SKM-1 treated with dmso at 0.1 percent for 144 hours (cell line): ENCODE measurements at regions not wholly inside any gene's neighbourhood (a gene's known extent, or its start where the extent isn't known, plus 50 kb on each side); places are given as distances from the start of the nearest gene placed in this dataset.

Source experiments
- DNase-seq: peaks from one replicate; lab custom pipeline; 2025; ENCODE audit not compliant: unreplicated experiment; lab: John Stamatoyannopoulos, UW

DNA sequence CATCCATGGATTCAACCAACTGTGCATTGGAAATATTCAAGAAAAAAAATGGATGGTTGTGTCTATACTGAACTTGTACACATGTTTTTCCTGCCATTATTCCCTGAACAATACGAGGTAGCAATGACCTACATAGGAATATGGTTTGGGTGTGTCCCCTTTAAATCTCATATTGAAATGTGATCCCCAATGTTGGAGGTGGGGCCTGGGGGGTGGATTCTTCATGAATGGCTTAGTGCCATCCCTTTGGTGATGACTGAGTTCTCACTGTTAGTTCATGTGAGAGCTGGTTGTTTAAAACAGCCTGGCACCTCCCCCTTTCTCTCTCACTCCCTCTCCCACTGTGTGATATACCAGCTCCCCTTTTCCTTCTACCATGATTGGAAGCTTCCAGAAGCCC lies 139.8 kb upstream of the BACH2 start:
- DNase-seq, result no peak

DNA sequence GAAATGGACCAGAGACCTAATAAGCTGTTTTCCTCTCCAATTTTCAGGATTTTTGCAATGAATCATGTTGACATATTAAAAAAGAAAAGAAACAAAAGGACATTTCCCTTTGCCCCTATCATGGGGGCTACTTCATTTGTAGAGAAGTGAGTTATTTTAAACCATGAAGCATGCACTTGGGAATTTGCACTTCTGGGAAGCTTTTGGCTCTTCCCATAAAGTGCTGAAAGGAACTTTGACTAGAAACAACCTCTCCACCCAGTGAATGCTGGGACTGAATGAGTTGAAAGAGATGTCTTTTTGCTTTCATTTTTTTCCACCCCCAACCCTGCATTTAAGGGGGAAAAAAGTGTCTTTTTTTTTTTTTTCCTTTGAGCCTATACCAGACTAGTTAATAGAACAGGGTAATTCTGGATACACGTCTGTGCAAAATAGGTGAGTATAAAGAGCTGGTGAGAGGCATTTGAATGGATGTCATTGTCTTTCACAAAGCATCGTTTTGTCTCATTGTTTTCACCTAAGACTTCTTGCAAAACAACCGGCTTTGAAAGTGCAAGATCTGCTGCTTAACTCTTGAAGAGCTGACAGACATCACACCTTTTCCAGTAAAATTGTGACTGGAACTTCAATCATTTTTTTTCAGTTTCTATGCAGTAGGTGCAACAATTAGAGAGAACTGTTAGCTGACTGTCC lies 138.7 kb upstream of the BACH2 start:
- no peak for DNase-seq

DNA sequence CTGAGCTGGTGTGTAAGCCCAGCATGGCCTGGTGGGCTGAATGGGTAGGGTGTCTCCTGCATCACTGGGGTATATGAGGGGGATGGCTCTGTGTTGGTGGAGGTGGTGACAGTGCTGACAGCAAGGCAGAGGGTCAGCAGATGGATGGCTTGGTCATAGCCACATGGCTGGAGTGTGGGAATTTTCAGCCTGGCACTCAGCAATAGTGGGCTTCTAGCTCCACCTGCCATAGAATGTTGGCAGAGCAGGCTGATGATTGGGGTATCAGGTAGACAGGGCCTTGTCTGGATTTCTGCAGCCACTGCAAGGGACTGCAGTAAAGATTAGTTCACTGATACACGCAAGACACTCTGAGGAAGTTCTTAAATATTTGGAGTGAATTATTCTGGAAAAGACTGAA lies 137.5 kb upstream of the BACH2 start:
- DNase-seq, result no peak

DNA sequence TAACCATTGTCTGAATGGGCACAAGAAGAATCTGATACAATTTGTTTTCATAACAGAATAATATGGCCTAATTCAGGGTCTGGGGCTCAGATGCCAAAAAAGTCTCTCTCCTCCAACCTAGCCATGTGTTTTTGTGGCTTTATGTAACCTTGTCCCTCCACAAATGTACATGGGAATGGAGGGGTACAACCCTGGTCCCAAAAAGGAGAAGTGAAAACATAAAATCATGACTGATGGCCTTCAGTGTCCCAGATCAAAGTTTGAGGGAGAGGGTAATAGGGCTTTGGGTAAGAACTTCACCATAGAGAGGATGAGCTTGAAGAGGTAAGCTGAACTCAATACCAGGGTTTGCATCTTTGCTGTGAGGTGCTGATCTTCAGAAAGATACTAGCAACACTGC lies 136.3 kb upstream of the BACH2 start:
- no peak for DNase-seq

DNA sequence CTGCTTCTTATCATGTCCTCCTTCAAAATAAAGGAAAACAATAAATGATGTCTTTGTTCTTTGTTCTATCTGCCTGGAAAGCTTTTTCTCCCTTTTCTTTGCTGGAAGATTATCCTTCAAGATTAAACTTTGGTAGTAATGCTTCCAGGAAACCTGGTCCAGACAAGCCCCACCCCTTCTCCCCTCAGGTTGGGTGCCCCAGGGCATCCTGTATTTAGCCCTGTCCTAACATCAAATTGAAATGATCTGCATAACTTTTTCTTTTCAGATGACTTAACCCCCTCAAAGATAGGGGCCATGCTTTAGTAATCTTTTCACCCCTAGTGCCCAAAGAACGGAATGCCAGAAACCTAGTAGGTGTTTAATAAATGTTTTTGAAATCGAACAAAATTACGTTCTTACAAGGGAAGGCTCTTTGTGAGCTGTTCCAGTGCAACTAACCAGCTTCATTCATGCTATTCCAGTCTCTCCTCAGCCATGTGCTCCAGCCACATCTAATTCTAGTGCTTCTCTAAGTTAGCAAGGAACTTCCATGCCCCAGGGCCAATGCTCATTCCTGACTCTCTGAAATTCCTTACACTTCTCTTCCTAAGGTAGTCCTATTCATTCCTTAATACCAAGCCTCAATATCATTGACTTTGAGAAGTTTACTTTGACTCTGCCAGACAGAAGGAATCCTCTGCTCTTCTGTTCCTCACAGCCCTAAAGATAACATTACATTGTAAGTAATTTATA lies 135.6 kb upstream of the BACH2 start:
- no peak for DNase-seq

DNA sequence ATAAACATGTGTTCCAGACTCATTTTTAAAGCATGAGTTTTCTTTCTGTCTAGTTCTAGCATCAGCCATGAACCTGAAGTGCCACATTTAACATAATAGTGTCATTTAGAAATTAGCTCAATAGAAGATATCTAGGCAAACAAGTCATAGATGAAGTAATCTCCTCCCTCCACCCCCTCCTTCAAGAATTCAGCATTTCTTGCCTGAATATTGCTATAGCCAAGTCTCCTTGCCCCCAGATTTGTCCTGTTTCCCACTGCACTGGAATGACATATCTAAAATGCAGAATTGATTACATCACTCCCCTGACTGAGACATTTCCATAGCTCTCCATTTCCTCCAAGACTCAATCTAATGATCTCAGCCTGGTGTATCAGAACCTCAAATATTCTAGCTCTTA lies 134.9 kb upstream of the BACH2 start:
- no peak for DNase-seq

DNA sequence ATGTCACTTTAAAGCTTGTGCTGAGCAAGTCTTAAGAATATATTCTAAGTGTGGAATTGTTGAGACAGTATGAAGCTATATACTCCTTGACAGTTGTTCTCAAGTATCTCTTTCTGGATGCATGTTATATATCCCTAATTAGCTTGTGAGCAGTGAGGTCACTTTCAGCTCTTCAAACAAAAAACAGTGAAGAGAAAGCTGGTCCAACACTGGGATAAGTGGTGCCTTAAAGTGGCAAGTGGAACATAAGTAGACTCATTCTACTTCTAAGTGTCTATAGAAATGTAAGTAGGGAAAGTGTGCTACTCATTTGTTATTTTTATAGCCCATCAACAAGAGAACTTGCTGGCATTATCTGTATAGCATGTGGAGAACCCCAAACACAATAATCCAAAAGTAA lies 133.1 kb upstream of the BACH2 start:
- DNase-seq, result no peak

DNA sequence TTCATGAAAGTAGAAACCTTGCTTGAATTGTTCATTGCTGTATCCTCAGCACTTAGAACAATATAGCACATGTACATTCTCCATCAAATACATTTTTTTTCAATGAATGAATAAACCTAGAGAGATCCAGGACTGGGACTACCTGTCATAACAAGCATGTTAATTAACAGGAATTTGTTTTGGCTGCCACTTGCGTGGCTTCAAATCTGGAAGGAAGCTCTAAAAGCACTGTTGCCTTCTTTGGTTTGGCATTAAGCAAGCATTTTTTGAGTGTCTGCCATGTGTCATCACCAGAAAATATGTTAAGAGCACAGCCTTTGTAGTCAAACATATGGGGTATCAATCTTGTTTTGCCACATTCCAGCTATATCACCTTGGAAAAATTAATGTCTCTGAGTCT lies 131.9 kb upstream of the BACH2 start:
- DNase-seq, result no peak

DNA sequence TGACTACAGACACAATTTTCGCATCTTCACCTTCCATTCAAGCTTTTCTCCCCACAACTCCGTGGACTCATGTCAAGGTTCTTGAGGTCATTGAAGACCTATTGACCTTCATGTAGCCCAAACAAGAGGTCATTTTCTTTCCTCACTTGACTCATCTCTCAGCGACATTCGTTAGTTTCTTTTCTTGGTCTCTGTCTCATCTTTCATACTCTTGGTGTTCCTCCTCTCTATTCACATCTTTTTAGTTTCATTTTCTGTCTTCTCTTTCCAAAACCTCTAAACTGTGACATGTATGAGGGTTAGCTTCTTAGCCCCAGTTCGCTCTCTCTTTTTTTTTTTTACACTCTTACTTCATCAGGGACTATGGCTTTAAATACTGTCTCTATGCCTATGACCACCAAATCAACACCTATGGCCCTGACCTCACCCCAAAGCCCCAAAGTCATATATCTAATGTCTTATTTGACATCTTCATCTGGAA lies 128.6 kb upstream of the BACH2 start:
- no peak for DNase-seq

DNA sequence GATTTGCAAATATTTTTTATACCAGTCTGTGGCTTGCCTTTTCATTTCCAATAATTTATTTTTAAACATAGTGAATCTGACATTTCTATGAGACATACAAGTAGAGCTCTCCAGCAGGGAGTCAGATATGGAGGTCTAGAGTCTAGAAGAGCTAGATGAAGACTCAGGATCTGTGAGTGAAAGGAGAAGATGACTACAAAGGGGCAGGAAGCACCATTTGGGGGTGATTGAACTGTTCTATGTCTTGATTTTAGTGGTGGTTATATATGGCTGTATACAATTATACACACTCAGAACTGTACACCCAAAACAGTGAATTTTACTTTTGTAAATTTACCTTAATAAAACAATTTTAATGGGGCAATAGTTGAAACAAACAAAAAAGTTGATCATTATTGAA lies 127.9 kb upstream of the BACH2 start:
- DNase-seq, result no peak

DNA sequence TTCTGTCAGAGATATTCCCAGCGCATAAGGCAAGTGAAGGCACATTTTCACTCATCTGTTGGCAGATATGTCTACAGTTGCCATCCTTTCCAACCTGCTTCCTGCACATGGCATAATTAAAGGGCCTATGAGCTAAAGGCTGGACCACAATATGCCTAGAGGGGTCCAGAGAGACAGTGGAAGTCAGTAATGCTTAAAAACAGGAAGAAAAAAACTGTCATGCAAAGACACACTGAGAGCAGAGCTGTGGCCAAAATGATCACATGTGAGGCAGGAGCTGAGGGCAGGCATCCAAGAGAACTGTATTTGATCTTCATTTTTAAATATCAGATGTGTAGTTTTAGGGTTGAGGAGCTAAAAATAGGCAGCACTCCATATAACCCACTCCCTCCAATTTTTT lies 125.0 kb upstream of the BACH2 start:
- no peak for DNase-seq

DNA sequence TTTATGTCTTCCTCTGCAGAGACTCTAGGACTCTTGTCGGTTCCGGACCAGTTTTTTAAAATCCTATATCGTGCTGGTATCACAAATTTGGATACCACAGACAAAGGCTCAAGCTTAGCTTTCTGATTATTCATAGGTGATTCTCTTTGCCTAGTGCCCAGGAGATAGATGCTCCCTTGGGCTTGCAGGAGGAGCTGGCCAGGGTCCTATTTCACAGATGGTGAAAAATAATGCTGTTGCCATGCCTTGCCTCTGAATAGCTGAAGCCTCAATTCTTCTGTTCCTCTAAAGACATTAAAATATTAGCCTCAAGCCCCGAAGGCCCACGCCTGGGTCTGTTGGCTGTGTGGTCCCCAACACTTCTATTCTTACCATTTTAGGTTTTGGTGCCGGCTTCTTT lies 123.9 kb upstream of the BACH2 start:
- DNase-seq, result no peak

DNA sequence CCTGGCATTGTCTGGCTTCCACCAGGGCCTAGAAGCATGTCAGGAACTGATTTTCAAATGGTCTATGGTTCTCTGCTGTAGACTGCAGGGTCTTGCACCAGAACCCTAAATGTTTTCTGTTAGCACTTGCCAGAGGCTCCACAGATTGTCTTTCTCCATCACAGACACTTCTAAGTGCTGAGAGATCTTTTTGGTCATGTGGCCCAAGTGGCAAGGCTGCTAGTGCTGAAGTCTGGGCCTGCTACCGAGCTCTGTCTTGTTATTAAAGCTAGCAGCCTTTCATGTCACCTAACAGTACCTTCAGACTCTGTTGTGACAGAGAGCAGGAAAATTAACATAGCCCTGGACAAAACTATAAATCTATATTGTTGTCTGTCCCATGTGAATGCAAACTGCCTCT lies 120.7 kb upstream of the BACH2 start:
- no peak for DNase-seq

DNA sequence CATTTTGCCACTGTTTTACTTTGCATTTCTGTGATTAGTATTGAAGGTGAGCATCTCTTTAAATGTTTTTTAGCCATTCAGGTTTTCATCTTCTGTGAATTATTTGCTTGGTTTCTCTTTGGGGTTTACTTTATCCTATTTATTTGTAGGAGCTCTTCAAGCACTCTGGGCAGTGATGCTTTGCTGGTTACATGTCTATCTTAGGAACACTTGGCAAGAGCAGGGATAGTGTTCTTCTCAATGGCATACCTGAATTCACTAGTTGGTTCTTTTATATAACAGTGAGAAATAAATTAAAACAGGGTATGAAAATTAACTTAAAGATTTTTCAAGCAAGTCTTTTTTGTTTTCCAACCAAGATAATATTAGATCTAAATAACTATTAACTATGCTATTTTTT lies 119.7 kb upstream of the BACH2 start:
- no peak for DNase-seq

DNA sequence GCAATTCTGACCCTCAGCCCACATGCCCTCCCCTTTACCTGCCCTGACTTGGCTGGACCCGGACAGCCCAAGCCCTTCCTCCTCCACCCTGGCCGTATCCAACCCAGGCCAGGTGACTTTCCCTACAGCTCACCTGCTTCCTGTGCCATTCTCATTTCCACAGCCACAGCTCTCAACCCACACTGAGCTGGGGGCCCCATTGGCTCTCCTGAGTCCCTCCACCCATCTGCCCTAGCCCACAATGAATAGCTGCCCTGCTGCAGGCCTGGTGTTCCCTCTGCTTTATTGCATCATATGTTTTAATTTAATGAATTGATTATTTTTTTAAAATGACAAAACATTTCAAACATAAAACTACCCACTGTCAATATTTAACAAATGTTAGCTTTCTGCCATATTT lies 118.5 kb upstream of the BACH2 start:
- no peak for DNase-seq

DNA sequence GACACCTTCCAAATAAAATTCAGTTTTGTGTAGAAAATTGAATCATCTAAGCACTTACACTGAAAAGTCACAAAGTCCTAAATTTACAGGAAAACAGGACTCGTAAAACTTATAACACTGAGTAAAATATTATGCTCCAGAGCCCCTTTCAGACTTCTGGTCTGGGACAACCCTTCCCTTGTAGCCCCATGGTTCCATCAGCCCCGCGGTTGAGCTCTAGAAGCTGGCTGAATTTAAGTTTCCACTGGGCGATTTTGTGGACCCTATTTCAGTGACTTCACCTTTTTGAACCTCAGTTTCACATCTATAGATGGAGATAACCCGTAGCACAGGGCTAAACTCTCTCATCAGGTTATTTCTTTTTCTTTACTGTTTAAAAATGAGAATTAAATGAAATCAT lies 117.7 kb upstream of the BACH2 start:
- DNase-seq, result no peak

DNA sequence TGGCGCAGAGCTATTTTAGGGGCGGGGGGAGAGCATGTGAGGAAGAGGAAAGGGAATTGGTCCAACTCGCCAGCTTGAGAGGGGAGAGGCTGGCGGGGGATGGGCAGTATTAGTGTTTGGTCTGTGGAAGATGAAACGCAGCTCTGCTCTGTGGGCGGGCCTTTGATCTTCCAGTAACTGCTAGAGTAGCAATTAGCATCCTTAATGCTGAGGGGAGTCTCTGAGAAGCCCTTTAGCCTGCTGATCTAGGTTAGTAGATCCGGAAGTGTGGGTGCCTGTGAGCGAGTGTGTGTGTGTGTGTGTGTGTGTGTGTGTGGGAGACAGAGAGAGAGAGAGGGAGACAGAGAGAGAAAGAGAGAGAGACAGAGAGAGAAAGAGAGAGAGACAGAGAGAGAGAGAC lies 117.2 kb upstream of the BACH2 start:
- DNase-seq, result no peak

DNA sequence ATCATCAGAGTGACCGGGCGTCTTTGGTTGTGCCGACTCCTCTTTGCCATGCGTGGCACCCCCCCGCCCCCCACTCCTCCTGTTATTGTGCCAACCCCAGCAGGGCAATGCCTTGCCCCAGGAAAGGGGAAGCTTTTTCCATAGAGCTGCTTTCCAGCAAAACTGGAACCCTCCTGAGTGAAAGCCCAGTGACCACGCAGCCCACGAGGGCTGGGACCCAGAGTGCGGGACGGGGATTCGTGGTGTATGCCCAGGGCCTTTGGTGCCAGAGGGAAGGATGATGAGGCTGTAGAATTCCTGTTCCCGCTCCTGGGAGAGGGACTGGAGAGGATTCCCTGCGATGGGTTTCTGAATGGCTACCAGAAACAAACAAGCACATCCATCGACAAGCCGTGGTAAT lies 116.8 kb upstream of the BACH2 start:
- no peak for DNase-seq

DNA sequence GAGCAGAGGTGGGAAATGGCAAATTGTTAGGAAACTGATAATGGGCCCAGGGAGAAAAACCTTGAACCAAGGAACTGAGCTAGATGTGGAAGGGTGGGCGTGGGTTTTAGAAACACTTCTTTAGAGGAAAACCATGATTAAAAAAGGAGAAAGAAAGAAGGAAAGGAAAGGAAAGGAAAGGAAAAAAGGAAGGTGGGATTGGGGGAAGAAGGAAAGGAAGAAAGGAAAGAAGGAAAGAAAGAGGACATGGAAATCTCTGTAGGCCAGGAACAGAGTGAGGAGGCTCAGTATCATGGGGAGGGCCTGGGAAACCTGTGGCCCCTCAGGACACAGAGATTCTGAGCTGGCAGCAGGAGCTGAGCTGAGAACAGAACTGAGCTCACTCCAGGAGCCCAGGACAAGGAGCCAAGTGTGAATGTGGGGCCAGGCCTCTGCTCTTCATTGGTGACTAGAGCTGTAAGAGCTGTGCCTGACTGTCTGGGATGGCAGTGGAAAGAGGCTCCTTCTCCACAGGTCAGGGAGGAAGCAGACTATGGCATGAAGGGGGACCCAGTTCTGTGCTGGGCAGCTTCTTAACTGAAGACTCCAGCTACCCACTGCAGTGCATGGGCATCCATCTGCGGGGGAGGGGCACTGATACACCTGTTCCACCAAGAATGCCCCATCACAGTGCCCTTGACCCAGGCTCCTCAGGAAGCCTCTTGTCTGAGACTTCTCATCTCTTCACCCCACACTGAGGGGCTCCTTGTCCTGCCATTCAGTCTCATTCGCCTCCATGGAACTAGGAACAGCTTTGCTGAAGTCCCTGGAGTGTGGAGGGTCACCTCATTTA lies 116.1 kb upstream of the BACH2 start:
- no peak for DNase-seq

DNA sequence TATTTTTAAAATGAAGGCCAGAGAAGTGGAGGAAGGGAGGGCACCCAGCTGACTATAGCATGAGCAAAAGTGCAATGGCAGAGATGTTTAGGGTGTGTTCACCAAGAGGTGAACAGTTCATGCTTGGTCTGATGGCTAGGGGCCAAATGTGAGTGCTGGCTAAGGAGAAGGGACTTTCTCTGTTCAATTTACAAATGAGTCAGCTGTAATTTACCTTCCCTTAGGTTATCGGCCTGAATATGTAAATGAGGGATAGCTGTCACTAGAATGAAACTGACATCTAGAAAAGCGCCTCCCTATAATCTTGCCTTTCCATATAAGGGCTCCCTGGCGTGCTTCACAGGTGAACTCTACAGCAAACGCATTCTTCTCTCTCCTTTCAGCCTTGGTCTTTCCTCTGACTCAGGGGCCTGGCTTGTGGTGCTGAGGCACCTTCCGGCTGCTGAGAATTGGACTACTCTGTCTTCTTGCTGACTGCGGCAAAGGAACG lies 114.7 kb upstream of the BACH2 start:
- DNase-seq, result no peak

DNA sequence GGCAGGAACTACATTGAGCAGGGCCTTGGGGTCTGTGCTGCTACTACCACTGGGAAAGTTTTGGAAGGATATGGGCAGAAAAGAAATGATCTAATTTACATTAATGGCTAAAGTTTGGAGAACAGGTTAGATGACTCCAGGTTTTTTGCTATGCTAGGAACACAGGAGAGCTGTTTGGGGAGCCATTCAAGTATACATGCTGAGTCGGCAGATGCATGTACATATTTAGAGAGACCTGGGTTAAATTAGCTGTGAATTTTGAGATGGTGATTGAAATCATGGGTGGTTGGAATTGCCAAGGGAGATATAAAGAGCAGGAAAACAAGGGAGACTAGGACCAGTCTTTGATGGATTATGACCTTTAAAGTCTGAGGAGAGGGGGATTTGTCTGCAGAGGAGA lies 113.1 kb upstream of the BACH2 start:
- DNase-seq, result no peak

DNA sequence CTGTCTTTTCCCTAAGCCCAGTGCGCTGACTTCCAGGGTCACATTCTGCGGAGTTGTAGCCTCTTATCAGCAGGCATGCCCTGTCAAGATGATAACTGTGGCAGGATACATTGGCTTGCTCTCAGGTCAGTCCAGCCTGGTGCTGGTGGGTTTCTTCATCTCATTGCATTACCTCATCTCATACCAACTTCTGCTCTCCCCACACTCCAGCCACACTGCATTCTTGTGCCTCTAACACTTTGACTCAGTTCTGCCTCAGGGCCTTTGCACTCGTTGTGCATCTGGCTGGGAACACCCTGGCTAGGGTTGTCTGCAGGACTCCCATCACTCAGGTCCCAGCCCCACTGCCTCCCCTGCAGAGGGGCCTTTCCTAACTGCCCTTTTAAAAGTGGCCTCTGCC lies 110.3 kb upstream of the BACH2 start:
- DNase-seq, result no peak
